Thoracic aorta (tissue), 2 donors: ENCODE measurements at regions not wholly inside any gene's neighbourhood (a gene's known extent, or its start where the extent isn't known, plus 50 kb on each side); places are given as distances from the start of the nearest gene placed in this dataset.

Experiments
- ATAC-seq: fragments of 150-250 bp; one replicate; pipeline ENCODE4 v1.8.0; 2017; ENCODE audit warnings: low read depth; ENCODE audit not compliant: insufficient number of reproducible peaks, low FRiP score
- DNase-seq: peaks from one replicate; pipeline ENCODE4 v3.0.0-alpha.2; 2020; ENCODE audit warnings: low spot score
- H3K27ac ChIP-seq, 2 donors: fragments of 200-600 bp; sonication (generic); 1 replicate in 1 of 2; 2 replicates in 1 of 2; pipeline ENCODE4 v1.5.1; 2016; ENCODE audit warnings: mild to moderate bottlenecking in 2 of 2, moderate library complexity in 2 of 2
- H3K27me3 ChIP-seq: fragments of 200-600 bp; sonication (generic); replicated peaks from 2 replicates; pipeline ENCODE4 v1.6.0; 2016; ENCODE audit warnings: mild to moderate bottlenecking; ENCODE audit not compliant: insufficient read depth
- H3K36me3 ChIP-seq: fragments of 200-600 bp; sonication (generic); one replicate; pipeline ENCODE4 v1.5.1; 2016
- H3K4me1 ChIP-seq, 2 donors: fragments of 200-600 bp; sonication (generic); 1 replicate in 1 of 2; 2 replicates in 1 of 2; pipeline versions ENCODE4 v1.5.1 to v1.6.0; 2016; ENCODE audit warnings: low read depth in 2 of 2, mild to moderate bottlenecking in 1 of 2; ENCODE audit not compliant: control insufficient read depth in 1 of 2
- H3K4me3 ChIP-seq: fragments of 200-600 bp; sonication (generic); 2 replicates; pipeline ENCODE4 v1.5.1; 2016; ENCODE audit warnings: mild to moderate bottlenecking
- H3K9me3 ChIP-seq: fragments of 200-600 bp; sonication (generic); 2 replicates; pipeline ENCODE4 v1.5.1; 2016
- TF ChIP-seq, protein P1 (sequence below): fragments of 200-600 bp; sonication (generic); IDR thresholded peaks from one replicate; pipeline ENCODE4 v1.5.1; 2019; ENCODE audit warnings: antibody characterized with exemption

DNA sequence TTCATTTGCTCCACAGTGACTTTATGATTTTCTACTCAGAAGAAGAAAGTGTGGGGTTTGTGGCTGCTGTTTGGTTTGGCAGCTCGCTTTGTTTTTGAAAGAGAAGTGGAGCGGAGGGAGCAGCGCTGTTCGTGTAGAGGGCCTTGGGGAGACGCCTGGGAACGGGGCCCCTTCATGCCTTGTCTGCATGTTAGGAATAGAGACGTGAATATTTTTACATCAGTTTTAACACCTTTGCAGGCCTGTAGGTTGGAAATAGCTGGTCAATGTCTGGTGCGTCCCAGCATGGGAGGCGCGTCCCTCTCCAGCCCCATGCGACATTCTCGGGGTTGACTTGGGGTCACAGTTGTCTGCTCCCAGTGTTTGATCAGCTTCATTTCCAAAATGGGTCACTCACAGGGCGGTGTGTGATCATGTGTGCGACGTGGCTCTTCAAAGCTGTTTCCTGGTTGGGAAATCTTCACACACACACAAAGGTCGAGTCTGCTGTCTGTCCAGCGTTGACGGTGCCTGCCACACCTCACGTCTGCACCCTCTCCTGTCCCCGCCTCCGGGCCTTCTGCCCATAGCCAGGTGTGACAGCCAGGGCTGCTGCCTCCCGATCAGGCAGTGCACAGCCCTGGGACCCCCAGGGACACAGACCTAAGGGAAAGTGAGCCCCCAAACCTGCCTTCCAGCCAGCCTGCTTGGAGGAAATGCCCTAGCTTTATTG lies 149.2 kb downstream of the PSMG1 start:
- DNase-seq (no peak), ATAC-seq (no peak)
- H3K27me3 ChIP-seq, result no peaks in the 10 kb centered on the region
- peaks cover 2 to 10% of the 10 kb centered on the region in 2 donors for H3K4me1 ChIP-seq
- H3K9me3 ChIP-seq, result no peaks in the 10 kb centered on the region
- peak overlapping the region in 1 of 2 donors; percentile 54 for H3K27ac ChIP-seq
- no peaks in the 10 kb centered on the region for H3K36me3 ChIP-seq
- TF ChIP-seq, protein P1, sequence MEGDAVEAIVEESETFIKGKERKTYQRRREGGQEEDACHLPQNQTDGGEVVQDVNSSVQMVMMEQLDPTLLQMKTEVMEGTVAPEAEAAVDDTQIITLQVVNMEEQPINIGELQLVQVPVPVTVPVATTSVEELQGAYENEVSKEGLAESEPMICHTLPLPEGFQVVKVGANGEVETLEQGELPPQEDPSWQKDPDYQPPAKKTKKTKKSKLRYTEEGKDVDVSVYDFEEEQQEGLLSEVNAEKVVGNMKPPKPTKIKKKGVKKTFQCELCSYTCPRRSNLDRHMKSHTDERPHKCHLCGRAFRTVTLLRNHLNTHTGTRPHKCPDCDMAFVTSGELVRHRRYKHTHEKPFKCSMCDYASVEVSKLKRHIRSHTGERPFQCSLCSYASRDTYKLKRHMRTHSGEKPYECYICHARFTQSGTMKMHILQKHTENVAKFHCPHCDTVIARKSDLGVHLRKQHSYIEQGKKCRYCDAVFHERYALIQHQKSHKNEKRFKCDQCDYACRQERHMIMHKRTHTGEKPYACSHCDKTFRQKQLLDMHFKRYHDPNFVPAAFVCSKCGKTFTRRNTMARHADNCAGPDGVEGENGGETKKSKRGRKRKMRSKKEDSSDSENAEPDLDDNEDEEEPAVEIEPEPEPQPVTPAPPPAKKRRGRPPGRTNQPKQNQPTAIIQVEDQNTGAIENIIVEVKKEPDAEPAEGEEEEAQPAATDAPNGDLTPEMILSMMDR, result no peak
- peak overlapping the region; percentile 51 for H3K4me3 ChIP-seq

DNA sequence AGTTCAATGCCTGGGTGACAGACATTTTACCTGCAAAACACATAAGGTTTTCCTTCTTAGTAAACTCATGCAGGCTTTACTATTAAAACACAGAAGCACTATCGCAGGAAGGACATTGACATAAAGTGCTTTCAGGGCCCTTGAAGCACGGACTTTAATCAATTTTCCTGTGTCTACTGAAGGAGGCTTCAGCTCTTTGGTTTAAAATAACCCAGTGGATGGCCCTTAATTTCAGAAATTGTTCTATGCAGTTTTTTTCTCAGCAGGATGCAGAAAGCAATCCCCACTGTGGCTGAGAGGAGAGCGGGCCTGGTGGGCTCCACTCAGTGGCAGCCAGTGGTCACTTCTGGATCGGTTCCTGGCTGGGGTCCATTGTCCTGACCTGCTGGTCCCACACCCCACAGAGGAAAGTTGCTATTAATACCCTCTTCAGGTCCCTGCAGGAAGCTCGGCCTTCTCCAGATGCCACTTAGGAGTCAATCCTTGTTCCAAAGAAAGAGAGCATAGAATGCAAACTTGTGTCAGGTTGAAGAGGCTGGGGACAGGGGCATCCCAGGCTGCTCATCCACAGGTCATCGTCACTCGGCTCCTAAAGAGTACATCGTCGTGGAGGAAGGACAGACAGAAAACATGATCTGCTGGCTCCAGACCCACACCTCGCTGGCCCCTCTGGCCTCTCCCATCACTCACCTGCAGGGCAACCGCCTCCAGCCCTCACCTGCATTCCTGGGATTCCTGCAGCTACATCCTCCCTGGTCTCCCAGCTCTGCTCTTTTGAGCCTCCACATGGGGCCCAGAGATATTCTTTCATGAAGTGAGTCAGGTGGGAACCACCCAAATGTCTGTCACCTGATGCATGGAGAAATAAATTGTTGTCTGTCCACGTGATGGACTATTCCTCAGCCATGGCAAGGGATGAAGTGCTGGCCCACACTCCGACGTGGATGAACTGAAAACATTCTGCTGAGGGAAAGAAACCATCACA lies 153.1 kb downstream of the PSMG1 start:
- H3K4me1 ChIP-seq, result peaks cover 2 to 10% of the 10 kb centered on the region in 2 donors
- no peak overlapping the region for H3K4me3 ChIP-seq
- no peaks in the 10 kb centered on the region for H3K36me3 ChIP-seq
- H3K27ac ChIP-seq, result no peak overlapping the region
- DNase-seq (no peak), ATAC-seq (no peak)
- TF ChIP-seq, protein P1, result no peak
- peaks cover 3% of the 10 kb centered on the region for H3K9me3 ChIP-seq
- no peaks in the 10 kb centered on the region for H3K27me3 ChIP-seq

DNA sequence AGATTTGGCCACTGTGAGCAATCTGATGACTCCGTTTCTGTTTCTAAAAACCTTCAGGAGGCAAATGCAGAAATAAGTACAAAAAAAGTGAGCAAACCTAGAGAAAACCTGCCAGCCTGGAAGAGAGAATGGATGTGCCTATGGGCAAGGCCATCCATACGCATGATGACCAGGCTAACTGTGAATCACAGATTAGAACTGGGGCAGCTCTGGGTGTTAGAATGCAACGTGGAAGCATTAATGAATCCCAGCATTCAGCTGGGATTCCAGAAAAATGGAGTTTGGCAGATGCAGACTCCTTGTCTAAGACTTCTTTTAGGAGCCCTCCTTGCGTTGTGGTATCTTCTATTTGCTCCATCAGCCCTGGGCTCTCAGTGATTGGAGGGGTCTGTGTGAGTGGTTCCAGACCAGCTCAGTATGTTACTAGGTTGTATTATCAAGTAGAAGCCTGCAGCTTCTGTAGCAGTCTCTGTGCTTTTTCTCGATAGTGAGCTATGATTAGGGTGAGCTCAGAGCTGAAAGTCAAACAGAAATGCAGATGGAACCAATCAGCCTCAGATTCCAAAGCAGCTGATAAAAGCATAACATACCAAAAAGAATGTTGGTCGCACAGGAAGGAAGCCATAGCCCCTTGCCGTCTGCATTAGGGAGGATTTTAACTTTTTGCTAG lies 154.0 kb downstream of the PSMG1 start:
- H3K36me3 ChIP-seq, result no peaks in the 10 kb centered on the region
- H3K4me1 ChIP-seq, result peaks cover 2 to 9% of the 10 kb centered on the region in 2 donors
- H3K27me3 ChIP-seq, result no peaks in the 10 kb centered on the region
- TF ChIP-seq, protein P1, result no peak
- DNase-seq (no peak), ATAC-seq (no peak)
- peaks cover 3% of the 10 kb centered on the region for H3K9me3 ChIP-seq
- H3K27ac ChIP-seq, result no peak overlapping the region
- no peak overlapping the region for H3K4me3 ChIP-seq

DNA sequence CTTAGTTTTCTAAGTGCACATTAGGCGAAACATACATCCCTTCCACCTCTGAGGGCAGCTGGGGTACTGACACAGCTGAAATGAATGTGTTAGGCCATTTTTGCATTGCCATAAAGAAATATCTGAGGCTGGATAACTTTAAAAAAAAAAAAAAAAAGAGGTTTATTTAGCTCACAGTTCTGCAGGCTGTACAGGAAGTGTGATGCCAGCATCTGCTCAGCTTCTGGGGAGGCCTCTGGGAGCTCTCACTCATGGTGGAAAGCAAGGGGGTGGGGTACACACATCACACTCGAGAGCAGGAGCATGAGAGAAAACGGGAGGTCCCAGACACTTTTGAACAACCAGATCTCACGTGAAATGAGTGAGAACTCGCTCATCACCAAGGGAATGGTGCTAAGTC lies 158.1 kb downstream of the PSMG1 start:
- ATAC-seq, result no peak
- TF ChIP-seq, protein P1, result no peak
- DNase-seq, result no peak

DNA sequence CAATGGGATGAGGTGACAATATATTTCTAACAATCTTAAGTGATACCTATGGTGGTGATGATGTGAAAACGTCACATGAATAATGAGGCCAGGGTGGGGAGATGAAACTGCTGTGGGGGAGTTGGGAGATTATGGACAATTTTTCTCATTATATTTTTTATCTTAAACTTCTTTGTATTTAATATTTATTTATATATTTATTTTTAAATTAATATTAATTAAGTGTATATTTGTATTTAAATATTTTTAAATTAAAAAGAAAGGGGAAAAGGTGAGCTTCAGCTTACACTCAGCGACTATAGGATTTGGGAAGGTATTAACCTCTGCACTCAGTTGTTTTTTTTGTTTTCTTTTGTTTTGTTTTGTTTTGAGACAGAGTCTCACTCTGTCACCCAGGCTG lies 158.7 kb downstream of the PSMG1 start:
- Histone ChIP-seq H3K36me3 (no peaks in the 10 kb centered on the region), H3K27me3 (no peaks in the 10 kb centered on the region), H3K4me3 (no peak overlapping the region), H3K9me3 (peaks cover 3% of the 10 kb centered on the region), H3K4me1 (peaks cover 25 to 36% of the 10 kb centered on the region in 2 donors), H3K27ac (no peak overlapping the region)
- TF ChIP-seq, protein P1, result no peak
- DNase-seq (no peak), ATAC-seq (no peak)

More for the DNA sequence above, 158.1 kb downstream of the PSMG1 start:
- Histone ChIP-seq H3K4me1 (peaks cover 25 to 36% of the 10 kb centered on the region in 2 donors), H3K27ac (no peak overlapping the region), H3K36me3 (no peaks in the 10 kb centered on the region), H3K4me3 (no peak overlapping the region), H3K27me3 (no peaks in the 10 kb centered on the region), H3K9me3 (peaks cover 3% of the 10 kb centered on the region)
